Keratinocyte (primary cell): ENCODE measurements at regions not wholly inside any gene's neighbourhood (a gene's known extent, or its start where the extent isn't known, plus 50 kb on each side); places are given as distances from the start of the nearest gene placed in this dataset.

Experiments used
- DNase-seq: peaks from one replicate; pipeline ENCODE4 v3.0.0-alpha.2; 2011; ENCODE audit warnings: low read depth, missing footprints, low spot score
- FAIRE-seq: peaks from 2 replicates; lab custom pipeline; 2011; peaks lifted over from hg19 to GRCh38; lab: Jason Lieb, UNC
- H2AFZ ChIP-seq: 2 replicates; pipeline ENCODE4 v1.6.0; 2012; ENCODE audit warnings: low read length, control low read depth, inconsistent platforms; ENCODE audit not compliant: control insufficient read depth
- H3K27ac ChIP-seq: 2 replicates; pipeline ENCODE4 v1.5.1; 2011; ENCODE audit warnings: low read length; ENCODE audit not compliant: control insufficient read depth, insufficient read depth
- H3K27me3 ChIP-seq: 3 replicates; pipeline ENCODE4 v1.6.0; 2011; ENCODE audit warnings: low read length; ENCODE audit not compliant: control insufficient read depth, insufficient read depth; ENCODE audit errors: extremely low read depth
- H3K36me3 ChIP-seq, 2 experiments: 2 replicates in 1 of 2; 3 replicates in 1 of 2; pipeline ENCODE4 v1.5.1; 2011; ENCODE audit warnings: low read length in 2 of 2, mild to moderate bottlenecking in 1 of 2; ENCODE audit not compliant: control insufficient read depth in 2 of 2, insufficient read depth in 2 of 2; ENCODE audit errors: extremely low read depth in 1 of 2
- H3K4me1 ChIP-seq: 3 replicates; pipeline ENCODE4 v1.5.1; 2011; ENCODE audit warnings: low read length; ENCODE audit not compliant: control insufficient read depth, insufficient read depth; ENCODE audit errors: extremely low read depth
- H3K4me2 ChIP-seq: 3 replicates; pipeline ENCODE4 v1.6.0; 2011; ENCODE audit warnings: low read depth, low read length; ENCODE audit not compliant: control insufficient read depth, insufficient read depth; ENCODE audit errors: extremely low read depth
- H3K4me3 ChIP-seq, 3 experiments: fragments of 200-600 bp in 1 of 3; sonication (generic) in 1 of 3; 2 replicates in 2 of 3; 3 replicates in 1 of 3; pipeline ENCODE4 v1.5.1; 2011 to 2016; ENCODE audit warnings: low read length in 3 of 3, mild to moderate bottlenecking in 3 of 3, control low read depth in 2 of 3, inconsistent platforms in 1 of 3, low read depth in 1 of 3, mixed read lengths in 1 of 3, mixed run types in 1 of 3, moderate library complexity in 1 of 3; ENCODE audit not compliant: control insufficient read depth in 2 of 3, insufficient read depth in 2 of 3; ENCODE audit errors: extremely low read depth in 1 of 3
- H3K79me2 ChIP-seq: 2 replicates; pipeline ENCODE4 v1.6.0; 2012; ENCODE audit warnings: low read length; ENCODE audit not compliant: control insufficient read depth, insufficient read depth
- H3K9ac ChIP-seq: 3 replicates; pipeline ENCODE4 v1.6.0; 2011; ENCODE audit warnings: low read length; ENCODE audit not compliant: control insufficient read depth, insufficient read depth; ENCODE audit errors: extremely low read depth
- H3K9me1 ChIP-seq: 3 replicates; pipeline ENCODE4 v1.6.0; 2011; ENCODE audit warnings: low read length; ENCODE audit not compliant: control insufficient read depth, insufficient read depth; ENCODE audit errors: extremely low read depth
- H3K9me3 ChIP-seq: 2 replicates; pipeline ENCODE4 v1.5.1; 2012; ENCODE audit warnings: low read depth, low read length; ENCODE audit not compliant: control insufficient read depth
- H4K20me1 ChIP-seq: 3 replicates; pipeline ENCODE4 v1.6.0; 2011; ENCODE audit warnings: low read length; ENCODE audit not compliant: control insufficient read depth, insufficient read depth; ENCODE audit errors: extremely low read depth
- CTCF ChIP-seq, 3 experiments: IDR thresholded peaks in 1 of 3; conservative IDR thresholded peaks in 1 of 3; optimal IDR thresholded peaks in 1 of 3; 2 replicates in 2 of 3; 3 replicates in 1 of 3; pipeline versions ENCODE3 to v1.5.1; 2011; ENCODE audit warnings: low read length in 3 of 3, mild to moderate bottlenecking in 3 of 3, moderate library complexity in 2 of 3, control low read depth in 1 of 3, inconsistent platforms in 1 of 3; ENCODE audit not compliant: insufficient read depth in 2 of 3; ENCODE audit errors: extremely low read depth in 1 of 3
- EZH2 ChIP-seq: IDR thresholded peaks from one replicate; pipeline ENCODE4 v1.6.1; 2012; ENCODE audit warnings: inconsistent platforms, mild to moderate bottlenecking, low read length, moderate library complexity
- dilution Hi-C: fragments of 300-500 bp; cut with MboI; formaldehyde crosslinking; loops from one replicate; pipeline ENCODE4 v1.7.0; 2020; ENCODE audit warnings: low sequenced_read_pairs; ENCODE audit not compliant: extremely low pct_ligation_motif_present

DNA sequence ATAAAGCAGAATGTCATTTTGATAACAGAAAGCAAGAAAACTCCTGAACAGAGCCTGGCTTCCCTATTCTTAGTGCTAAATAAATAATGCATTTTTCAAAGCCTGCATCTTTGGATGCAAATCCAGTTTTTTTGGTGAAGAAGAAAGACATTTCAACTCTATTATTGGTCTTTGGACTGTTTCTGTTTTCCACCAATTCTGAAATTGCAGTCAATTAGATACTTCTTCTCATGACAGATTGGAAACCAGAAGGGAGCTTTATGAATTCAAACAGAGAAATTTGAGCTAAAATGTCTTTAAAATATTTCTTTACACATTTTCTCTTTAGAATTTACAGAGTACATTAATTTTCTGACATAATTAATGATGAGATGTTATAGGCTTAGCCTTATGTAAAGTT is 189.8 kb downstream of the YTHDC2 start:
- H4K20me1 ChIP-seq = no peaks in the 10 kb centered on the region
- H2AFZ ChIP-seq = no peak overlapping the region
- FAIRE-seq (no peak), DNase-seq (no peak)
- no peaks in the 10 kb centered on the region for H3K36me3 ChIP-seq
- H3K79me2 ChIP-seq = no peaks in the 10 kb centered on the region
- no peak overlapping the region for H3K9ac ChIP-seq
- H3K9me3 ChIP-seq = no peaks in the 10 kb centered on the region
- no peak for TF ChIP-seq CTCF (optimal IDR thresholded peaks at IDR 0.05 in 1 of 3, IDR thresholded peaks at IDR 0.05 in 1 of 3, conservative IDR thresholded peaks at IDR 0.05 in 1 of 3; ENCODE audit: extremely low read depth in 1 of 3, insufficient read depth in 2 of 3, low read length in 3 of 3)
- TF ChIP-seq EZH2 = no peak
- no peak overlapping the region for H3K27ac ChIP-seq
- H3K9me1 ChIP-seq = no peaks in the 10 kb centered on the region
- H3K4me3 ChIP-seq = no peak overlapping the region
- H3K27me3 ChIP-seq = no peaks in the 10 kb centered on the region
- no peaks in the 10 kb centered on the region for H3K4me1 ChIP-seq
- H3K4me2 ChIP-seq = no peak overlapping the region
- dilution Hi-C loops = no loop called here

DNA sequence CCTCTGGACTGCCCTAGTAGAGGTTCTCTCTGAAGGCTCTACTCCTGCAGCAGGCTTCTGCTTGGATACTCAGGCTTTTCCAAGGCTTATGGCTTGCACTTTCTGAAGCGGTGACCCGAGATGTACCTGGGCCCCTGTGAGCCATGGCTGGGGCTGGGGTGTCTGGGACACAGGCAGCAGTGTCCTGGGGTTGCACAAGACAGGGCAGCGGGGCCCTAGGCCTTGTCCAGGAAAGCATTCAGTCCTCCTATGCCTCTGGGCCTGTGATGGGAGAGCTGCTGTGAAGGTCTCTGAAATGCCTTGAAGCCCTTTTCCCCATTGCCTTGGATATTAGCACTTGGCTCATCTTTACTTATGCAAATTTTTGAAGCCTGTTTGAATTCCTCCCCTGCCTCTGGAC is 192.2 kb downstream of the YTHDC2 start:
- H3K4me3 ChIP-seq = no peak overlapping the region
- DNase-seq = no peak
- H3K9me1 ChIP-seq = no peaks in the 10 kb centered on the region
- no peak overlapping the region for H2AFZ ChIP-seq
- no peak for FAIRE-seq
- dilution Hi-C loops = no loop called here
- H3K4me1 ChIP-seq = no peaks in the 10 kb centered on the region
- no peaks in the 10 kb centered on the region for H3K79me2 ChIP-seq
- H3K4me2 ChIP-seq = no peak overlapping the region
- no peak overlapping the region for H3K27ac ChIP-seq
- H3K9ac ChIP-seq = no peak overlapping the region
- no peaks in the 10 kb centered on the region for H4K20me1 ChIP-seq
- TF ChIP-seq CTCF (optimal IDR thresholded peaks at IDR 0.05 in 1 of 3, IDR thresholded peaks at IDR 0.05 in 1 of 3, conservative IDR thresholded peaks at IDR 0.05 in 1 of 3; ENCODE audit: extremely low read depth in 1 of 3, insufficient read depth in 2 of 3, low read length in 3 of 3) = no peak
- no peak for TF ChIP-seq EZH2
- H3K36me3 ChIP-seq = no peaks in the 10 kb centered on the region
- no peaks in the 10 kb centered on the region for H3K9me3 ChIP-seq
- H3K27me3 ChIP-seq = no peaks in the 10 kb centered on the region
